ENCODE measurements at regions not wholly inside any gene's neighbourhood (a gene's known extent, or its start where the extent isn't known, plus 50 kb on each side); places are given as distances from the start of the nearest gene placed in this dataset.

- no peak for TF ChIP-seq POLR2AphosphoS5 (IDR thresholded peaks at IDR 0.05)
- TF ChIP-seq, protein P1, sequence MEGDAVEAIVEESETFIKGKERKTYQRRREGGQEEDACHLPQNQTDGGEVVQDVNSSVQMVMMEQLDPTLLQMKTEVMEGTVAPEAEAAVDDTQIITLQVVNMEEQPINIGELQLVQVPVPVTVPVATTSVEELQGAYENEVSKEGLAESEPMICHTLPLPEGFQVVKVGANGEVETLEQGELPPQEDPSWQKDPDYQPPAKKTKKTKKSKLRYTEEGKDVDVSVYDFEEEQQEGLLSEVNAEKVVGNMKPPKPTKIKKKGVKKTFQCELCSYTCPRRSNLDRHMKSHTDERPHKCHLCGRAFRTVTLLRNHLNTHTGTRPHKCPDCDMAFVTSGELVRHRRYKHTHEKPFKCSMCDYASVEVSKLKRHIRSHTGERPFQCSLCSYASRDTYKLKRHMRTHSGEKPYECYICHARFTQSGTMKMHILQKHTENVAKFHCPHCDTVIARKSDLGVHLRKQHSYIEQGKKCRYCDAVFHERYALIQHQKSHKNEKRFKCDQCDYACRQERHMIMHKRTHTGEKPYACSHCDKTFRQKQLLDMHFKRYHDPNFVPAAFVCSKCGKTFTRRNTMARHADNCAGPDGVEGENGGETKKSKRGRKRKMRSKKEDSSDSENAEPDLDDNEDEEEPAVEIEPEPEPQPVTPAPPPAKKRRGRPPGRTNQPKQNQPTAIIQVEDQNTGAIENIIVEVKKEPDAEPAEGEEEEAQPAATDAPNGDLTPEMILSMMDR (IDR thresholded peaks at IDR 0.05), result no peak
Observed at GRCh38 chr5:87054821-87055220, 212.9 kb upstream of the RASA1 start.
